ENCODE measurements at regions not wholly inside any gene's neighbourhood (a gene's known extent, or its start where the extent isn't known, plus 50 kb on each side); places are given as distances from the start of the nearest gene placed in this dataset.

DNA sequence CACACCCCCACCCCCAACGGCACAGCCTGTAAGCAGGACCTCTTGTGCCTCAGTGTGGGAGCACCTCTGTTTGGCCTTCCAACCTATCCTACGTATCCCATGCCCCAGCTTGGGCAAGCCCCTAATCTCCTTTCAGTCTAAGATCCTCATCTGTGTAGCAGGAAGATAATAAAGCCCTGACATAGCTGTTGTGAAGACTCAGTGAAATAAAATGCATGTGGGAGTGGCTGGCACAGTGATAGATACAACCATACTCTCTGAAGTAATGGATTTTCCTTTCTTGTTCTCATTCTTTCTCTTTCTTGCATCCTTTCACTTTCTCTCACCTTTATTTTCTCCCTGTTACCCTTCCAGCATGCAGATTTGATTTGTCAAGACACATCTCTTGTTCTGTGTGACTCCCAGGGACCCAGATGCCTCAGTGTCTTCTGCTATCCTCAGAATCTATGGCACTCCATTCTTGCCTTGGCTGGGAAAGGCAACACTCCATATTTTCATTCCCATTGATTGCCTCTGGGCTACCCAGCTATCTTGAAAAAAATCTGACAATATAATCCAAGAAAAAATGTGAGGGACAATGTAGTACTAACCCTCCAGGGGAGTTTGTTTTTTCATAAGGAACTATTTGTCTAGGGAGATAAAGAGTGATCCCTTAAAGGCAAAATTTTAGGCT is 207.2 kb upstream of the SETBP1 start:
- H3K4me3 ChIP-seq, result no peak overlapping the region
- H3K27ac ChIP-seq, result no peak overlapping the region
- intact Hi-C loops (cut with DNase I; ENCODE audit: low total_unique reads), result no loop called here
- H3K4me1 ChIP-seq, result no peaks in the 10 kb centered on the region
- H3K36me3 ChIP-seq, result no peaks in the 10 kb centered on the region
- peaks cover 0 to 2% (median 0%) of the 10 kb centered on the region in 4 donors for H3K9me3 ChIP-seq
- WGBS, 5 donors, result 65 to 88% (median 75%) methylated on average over 2 of the region's 2 CpGs
- H3K27me3 ChIP-seq, result no peaks in the 10 kb centered on the region
- no peak for DNase-seq
- TF ChIP-seq EP300 (IDR thresholded peaks at IDR 0.05) (no peak), POLR2A (IDR thresholded peaks at IDR 0.05) (no peak), POLR2AphosphoS5 (IDR thresholded peaks at IDR 0.05) (no peak)
- TF ChIP-seq, protein P1, sequence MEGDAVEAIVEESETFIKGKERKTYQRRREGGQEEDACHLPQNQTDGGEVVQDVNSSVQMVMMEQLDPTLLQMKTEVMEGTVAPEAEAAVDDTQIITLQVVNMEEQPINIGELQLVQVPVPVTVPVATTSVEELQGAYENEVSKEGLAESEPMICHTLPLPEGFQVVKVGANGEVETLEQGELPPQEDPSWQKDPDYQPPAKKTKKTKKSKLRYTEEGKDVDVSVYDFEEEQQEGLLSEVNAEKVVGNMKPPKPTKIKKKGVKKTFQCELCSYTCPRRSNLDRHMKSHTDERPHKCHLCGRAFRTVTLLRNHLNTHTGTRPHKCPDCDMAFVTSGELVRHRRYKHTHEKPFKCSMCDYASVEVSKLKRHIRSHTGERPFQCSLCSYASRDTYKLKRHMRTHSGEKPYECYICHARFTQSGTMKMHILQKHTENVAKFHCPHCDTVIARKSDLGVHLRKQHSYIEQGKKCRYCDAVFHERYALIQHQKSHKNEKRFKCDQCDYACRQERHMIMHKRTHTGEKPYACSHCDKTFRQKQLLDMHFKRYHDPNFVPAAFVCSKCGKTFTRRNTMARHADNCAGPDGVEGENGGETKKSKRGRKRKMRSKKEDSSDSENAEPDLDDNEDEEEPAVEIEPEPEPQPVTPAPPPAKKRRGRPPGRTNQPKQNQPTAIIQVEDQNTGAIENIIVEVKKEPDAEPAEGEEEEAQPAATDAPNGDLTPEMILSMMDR (IDR thresholded peaks at IDR 0.05), result no peak

DNA sequence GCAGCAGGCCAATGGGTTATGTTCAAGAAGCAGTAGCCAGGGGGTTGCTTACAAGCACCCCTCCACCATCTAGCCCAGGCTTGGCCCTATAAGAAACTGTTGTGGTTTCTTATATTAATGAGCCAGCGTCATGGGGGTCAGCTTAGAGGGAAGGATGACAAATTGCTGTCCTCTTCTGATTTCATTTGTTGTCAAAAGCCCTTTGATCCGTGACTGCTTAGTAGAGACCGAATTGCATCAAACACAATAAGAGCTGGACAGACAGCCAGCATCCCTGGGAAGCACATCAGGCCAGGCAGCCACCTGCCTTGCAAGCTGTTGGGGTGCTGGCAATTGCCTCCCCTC is 206.6 kb upstream of the SETBP1 start:
- Histone ChIP-seq H3K27ac (no peak overlapping the region), H3K27me3 (no peaks in the 10 kb centered on the region), H3K4me1 (no peaks in the 10 kb centered on the region), H3K9me3 (peaks cover 0 to 7% (median under 1%) of the 10 kb centered on the region in 4 donors), H3K36me3 (no peaks in the 10 kb centered on the region), H3K4me3 (no peak overlapping the region)
- DNase-seq, result no peak
- WGBS, 5 donors, result 62 to 83% (median 65%) methylated on average over 3 of the region's 3 CpGs
- TF ChIP-seq EP300 (IDR thresholded peaks at IDR 0.05) (no peak), POLR2AphosphoS5 (IDR thresholded peaks at IDR 0.05) (no peak)
- TF ChIP-seq, protein P1 (IDR thresholded peaks at IDR 0.05), result no peak
- intact Hi-C loops (cut with DNase I; ENCODE audit: low total_unique reads), result no loop called here

DNA sequence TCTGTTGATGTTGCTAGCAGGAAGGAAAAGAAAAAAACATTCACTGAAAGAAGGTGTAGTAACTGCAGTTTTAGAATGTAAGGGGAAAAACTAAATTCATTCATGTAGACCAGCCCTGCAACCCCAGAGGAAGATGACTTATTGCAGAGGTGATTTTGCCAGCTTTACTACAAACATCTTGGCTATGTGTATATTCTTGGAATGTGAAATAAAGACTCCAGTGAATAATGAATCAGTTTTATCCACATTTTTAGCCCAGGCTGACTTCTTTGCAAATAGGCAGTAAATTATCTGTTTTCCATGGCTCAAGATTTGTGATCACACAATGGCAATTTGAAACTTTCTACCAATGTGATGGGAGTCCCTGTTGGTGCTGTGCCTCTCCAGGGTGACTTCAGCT is 206.1 kb upstream of the SETBP1 start:
- no peaks in the 10 kb centered on the region for H3K36me3 ChIP-seq
- H3K9me3 ChIP-seq, result peaks cover 0 to 13% (median 6%) of the 10 kb centered on the region in 4 donors
- TF ChIP-seq POLR2A (IDR thresholded peaks at IDR 0.05) (no peak), POLR2AphosphoS5 (IDR thresholded peaks at IDR 0.05) (no peak), EP300 (IDR thresholded peaks at IDR 0.05) (no peak)
- TF ChIP-seq, protein P1 (IDR thresholded peaks at IDR 0.05), result no peak
- DNase-seq, result no peak
- H3K4me1 ChIP-seq, result no peaks in the 10 kb centered on the region
- no peak overlapping the region for H3K27ac ChIP-seq
- H3K4me3 ChIP-seq, result no peak overlapping the region
- intact Hi-C loops (cut with DNase I; ENCODE audit: low total_unique reads), result no loop called here
- H3K27me3 ChIP-seq, result no peaks in the 10 kb centered on the region

DNA sequence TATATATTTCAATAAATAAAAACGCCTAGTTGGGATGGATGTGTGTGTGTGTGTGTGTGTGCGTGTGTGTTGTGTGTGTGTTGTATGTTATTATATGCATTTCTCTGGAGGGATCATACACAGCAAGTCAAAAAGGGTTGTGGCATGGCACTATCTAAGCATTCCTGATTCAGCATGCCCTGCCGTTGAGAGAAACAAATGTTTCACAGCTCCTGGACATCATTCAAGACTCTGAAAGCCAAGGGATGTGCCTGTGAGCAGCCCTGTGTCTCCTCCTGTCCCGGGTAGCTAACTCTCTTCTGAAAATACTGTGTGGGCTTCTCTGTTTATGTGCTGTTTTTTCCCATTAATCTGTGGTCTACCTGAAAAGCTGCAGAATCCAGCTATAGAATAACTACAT is 197.9 kb upstream of the SETBP1 start:
- no peaks in the 10 kb centered on the region for H3K4me1 ChIP-seq
- H3K36me3 ChIP-seq, result no peaks in the 10 kb centered on the region
- no peak overlapping the region for H3K4me3 ChIP-seq
- intact Hi-C loops (cut with DNase I; ENCODE audit: low total_unique reads), result no loop called here
- TF ChIP-seq POLR2A (IDR thresholded peaks at IDR 0.05) (no peak), POLR2AphosphoS5 (IDR thresholded peaks at IDR 0.05) (no peak), EP300 (IDR thresholded peaks at IDR 0.05) (no peak)
- TF ChIP-seq, protein P1 (IDR thresholded peaks at IDR 0.05), result no peak
- 69 to 82% (median 79%) methylated on average over 4 of the region's 4 CpGs for WGBS, 5 donors
- H3K9me3 ChIP-seq, result peaks cover 0 to 15% (median 8%) of the 10 kb centered on the region in 4 donors
- H3K27me3 ChIP-seq, result no peaks in the 10 kb centered on the region
- no peak overlapping the region for H3K27ac ChIP-seq
- DNase-seq, result no peak
